ENCODE measurements at regions not wholly inside any gene's neighbourhood (a gene's known extent, or its start where the extent isn't known, plus 50 kb on each side); places are given as distances from the start of the nearest gene placed in this dataset.

DNA sequence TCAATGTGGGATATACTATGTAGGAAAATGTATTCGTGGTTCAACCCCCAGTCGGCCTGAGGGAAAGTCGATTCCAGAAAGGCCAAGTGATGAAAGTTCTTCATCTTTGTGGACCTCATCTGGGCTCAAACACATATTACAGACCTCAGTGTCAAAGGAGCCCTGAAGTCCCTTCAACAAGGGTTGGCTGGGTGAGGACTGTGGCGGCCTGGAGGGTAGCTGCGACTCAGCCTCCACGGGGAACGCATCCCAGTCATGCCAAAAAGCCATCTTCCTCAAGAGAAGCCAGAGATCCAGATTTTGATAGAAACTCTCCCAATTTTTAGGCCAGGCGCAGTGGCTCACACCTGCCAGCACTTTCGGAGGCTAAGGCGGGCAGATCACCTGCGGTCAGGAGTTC, 158.6 kb upstream of the PTPN1 start:
- Histone ChIP-seq H3K9me3 (no peaks in the 10 kb centered on the region), H3K27me3 (replicated peaks; ENCODE audit: insufficient read depth) (no peaks in the 10 kb centered on the region), H3K4me3 (no peak overlapping the region), H3K4me1 (ENCODE audit: control insufficient read depth in 1 of 2, low read depth in 2 of 2) (peaks cover 0 to 9% of the 10 kb centered on the region in 2 donors), H3K36me3 (no peaks in the 10 kb centered on the region), H3K27ac (no peak overlapping the region)
- TF ChIP-seq, protein P1, sequence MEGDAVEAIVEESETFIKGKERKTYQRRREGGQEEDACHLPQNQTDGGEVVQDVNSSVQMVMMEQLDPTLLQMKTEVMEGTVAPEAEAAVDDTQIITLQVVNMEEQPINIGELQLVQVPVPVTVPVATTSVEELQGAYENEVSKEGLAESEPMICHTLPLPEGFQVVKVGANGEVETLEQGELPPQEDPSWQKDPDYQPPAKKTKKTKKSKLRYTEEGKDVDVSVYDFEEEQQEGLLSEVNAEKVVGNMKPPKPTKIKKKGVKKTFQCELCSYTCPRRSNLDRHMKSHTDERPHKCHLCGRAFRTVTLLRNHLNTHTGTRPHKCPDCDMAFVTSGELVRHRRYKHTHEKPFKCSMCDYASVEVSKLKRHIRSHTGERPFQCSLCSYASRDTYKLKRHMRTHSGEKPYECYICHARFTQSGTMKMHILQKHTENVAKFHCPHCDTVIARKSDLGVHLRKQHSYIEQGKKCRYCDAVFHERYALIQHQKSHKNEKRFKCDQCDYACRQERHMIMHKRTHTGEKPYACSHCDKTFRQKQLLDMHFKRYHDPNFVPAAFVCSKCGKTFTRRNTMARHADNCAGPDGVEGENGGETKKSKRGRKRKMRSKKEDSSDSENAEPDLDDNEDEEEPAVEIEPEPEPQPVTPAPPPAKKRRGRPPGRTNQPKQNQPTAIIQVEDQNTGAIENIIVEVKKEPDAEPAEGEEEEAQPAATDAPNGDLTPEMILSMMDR (IDR thresholded peaks at IDR 0.05), result no peak
- ATAC-seq (ENCODE audit: insufficient number of reproducible peaks, low FRiP score, low read depth) (no peak), DNase-seq (ENCODE audit: low spot score) (no peak)

DNA sequence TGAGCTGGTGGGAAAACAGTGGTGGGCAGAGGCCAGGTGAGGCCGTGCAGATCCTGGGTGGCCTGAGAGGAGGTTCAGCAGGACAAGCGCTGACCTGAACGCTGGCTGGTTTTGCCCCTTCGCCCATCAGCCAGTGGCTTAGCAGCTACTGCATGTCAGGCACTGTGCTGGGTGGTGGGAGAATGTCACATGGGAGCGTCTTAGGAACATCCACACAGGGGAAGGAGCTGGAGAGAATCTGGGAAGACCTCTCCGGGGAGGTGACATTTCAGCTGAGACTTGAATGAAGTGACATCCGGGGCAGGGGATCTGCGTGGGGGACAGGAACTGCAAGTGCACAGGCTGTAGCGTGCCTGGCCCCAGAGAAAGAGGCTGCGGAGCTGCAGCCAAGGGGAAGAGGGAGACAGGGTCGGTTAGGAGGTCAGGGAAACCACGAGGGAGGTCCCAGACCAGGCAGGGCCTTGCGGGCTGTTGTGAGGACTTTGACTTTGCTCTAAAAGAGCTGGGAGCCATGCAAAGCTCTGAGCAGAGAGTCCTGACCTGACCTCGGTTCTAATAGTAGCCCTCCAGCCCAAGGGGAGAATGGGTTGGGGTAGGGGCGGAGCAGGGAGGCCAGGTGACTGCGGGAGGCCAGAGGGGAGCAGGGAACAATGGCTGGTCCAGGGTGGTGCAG, 156.8 kb upstream of the PTPN1 start:
- no peaks in the 10 kb centered on the region for H3K36me3 ChIP-seq
- ATAC-seq (ENCODE audit: insufficient number of reproducible peaks, low FRiP score, low read depth), result no peak
- TF ChIP-seq, protein P1 (IDR thresholded peaks at IDR 0.05), result no peak

DNA sequence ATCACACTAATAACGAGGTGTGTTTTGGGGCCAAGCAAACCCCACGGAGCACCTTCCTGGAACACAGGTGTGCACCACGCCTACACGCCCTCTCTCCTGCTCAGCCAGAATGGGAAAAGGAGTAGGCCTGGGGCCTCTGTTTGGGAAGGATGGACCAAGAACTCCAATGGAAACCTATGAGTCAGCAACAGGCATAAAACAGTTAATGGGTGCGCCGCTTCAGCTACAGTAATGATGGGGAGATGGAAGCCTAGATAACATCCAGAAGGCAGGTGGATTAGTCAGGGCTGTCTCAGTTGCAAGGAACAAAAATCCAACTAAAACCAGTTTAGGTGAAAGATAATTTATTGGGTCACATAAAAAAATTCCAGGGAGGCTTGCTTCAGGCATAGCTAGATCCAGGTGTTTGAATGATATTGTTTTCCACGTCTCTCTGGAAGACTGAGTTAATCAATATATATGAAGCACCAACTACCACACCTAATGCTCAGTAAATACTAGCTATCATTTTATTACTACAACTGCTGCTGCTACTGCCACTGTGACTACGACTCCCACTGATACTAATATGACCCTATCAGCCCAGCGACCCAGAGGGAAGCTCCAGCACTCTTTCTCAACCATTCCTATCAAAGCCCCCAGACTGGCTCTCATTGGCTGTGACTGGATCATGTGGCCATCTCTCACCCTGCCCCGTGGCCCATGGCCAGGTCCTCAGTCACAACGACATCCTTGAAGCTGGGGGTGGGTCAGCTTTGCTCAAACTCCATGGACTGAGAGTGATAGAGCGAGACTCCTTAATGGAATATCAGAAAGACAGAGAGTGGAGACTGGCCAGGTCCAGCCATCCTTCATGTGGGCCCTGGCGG, 155.2 kb upstream of the PTPN1 start:
- Histone ChIP-seq H3K27ac (no peak overlapping the region), H3K4me3 (no peak overlapping the region), H3K4me1 (ENCODE audit: control insufficient read depth in 1 of 2, low read depth in 2 of 2) (no peaks in the 10 kb centered on the region), H3K27me3 (replicated peaks; ENCODE audit: insufficient read depth) (no peaks in the 10 kb centered on the region), H3K9me3 (no peaks in the 10 kb centered on the region), H3K36me3 (no peaks in the 10 kb centered on the region)
- ATAC-seq (ENCODE audit: insufficient number of reproducible peaks, low FRiP score, low read depth), result no peak
- TF ChIP-seq, protein P1 (IDR thresholded peaks at IDR 0.05), result no peak
- DNase-seq (ENCODE audit: low spot score), result no peak

More for the DNA sequence above, 156.8 kb upstream of the PTPN1 start:
- Histone ChIP-seq H3K4me1 (ENCODE audit: control insufficient read depth in 1 of 2, low read depth in 2 of 2) (no peaks in the 10 kb centered on the region), H3K27me3 (replicated peaks; ENCODE audit: insufficient read depth) (no peaks in the 10 kb centered on the region), H3K9me3 (no peaks in the 10 kb centered on the region), H3K4me3 (no peak overlapping the region), H3K27ac (no peak overlapping the region)
- DNase-seq (ENCODE audit: low spot score), result no peak

DNA sequence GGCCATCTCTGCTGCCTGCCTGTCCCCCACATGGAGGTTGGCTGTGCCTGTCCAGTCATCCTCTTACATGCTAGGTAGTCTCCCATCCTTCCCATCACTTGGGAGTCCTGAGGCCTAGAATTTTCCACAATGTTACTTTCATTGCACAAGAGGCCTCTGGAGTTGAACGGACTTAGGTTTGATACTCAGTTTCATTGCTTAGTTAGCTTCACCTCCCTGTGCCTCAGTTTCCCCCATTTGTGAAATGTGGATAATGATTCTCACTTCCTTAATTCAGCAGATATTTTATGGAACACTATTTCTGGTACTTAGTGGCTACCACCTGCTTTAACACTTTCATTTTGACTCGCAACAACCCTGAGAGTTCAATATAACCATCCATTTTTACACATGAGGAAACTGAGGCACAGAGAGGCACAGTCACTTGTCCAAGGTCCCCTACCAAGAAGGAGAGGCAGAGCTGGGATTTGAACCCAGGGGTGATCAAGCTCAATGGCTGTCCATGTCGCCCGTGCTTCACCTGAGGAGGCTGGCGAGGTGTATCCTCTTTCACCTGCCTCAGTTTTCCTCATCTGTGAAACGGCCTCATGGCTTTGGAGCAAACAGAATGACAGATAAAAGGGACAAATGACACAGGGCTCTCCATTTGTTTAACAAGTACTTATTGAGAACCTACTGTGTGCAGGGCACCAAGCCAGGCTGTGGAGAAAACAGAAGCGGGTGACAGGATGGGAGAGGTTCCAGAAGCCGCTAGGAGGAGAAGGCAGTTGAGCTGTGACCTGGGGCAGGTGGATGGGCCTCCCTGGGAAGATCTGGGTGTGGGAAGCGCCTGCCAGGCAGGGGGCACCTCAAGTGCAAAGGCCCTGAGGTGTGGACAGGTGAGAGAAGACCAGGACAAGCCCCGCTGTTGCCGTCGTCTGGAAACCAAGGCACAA, 154.3 kb upstream of the PTPN1 start:
- DNase-seq (ENCODE audit: low spot score), result no peak

More for the DNA sequence above, 154.3 kb upstream of the PTPN1 start:
- Histone ChIP-seq H3K27me3 (replicated peaks; ENCODE audit: insufficient read depth) (no peaks in the 10 kb centered on the region), H3K27ac (no peak overlapping the region), H3K4me1 (ENCODE audit: control insufficient read depth in 1 of 2, low read depth in 2 of 2) (no peaks in the 10 kb centered on the region), H3K9me3 (no peaks in the 10 kb centered on the region), H3K36me3 (no peaks in the 10 kb centered on the region), H3K4me3 (no peak overlapping the region)
- no peak for ATAC-seq (ENCODE audit: insufficient number of reproducible peaks, low FRiP score, low read depth)
- TF ChIP-seq, protein P1 (IDR thresholded peaks at IDR 0.05), result no peak
